ENCODE measurements at regions not wholly inside any gene's neighbourhood (a gene's known extent, or its start where the extent isn't known, plus 50 kb on each side); places are given as distances from the start of the nearest gene placed in this dataset.
"Not testable (repeated sequence)": the region's sequence is repeated elsewhere in the genome, so short reads cannot be mapped to it uniquely, and the experiment has no call there.

DNA sequence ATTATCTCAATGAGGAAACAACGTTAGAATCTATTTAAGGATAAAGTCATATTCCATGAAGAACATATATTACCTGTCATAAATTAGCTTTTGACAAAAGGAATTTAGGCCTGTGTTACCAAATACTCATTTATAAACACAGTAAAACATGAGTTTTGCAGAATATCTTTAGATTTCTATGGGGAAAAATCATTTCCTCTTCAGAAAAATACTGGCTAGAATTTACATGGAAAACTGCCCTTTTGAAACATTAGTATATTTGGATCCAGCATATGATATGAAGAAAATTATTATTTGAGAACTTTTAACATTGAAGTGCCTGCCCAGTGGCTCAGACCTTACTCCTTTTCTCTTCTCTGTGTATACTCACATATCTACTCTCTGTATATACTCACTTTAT lies 131.4 kb upstream of the NEIL3 start:
- DNase-seq (ENCODE audit: low read depth in 1 of 2, low spot score in 1 of 2), result no peak

DNA sequence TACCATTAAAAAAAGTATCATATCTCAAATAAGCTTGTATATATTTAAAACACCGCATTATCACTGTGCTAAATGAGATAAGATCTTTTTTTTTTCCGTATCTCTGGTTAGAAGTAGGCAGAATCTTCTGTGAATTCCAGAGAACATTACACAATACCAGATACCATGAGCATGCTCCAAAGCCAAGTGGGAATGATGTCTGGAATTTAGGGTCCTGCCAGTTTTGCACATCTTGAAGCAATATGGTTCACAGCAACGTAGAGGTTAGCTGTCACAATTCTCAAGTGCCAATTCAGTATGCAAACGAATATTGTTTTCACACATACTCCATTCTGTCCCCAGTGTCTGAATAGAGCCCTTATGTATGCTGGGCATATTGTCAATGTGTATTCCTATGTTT lies 127.5 kb upstream of the NEIL3 start:
- DNase-seq (ENCODE audit: low read depth in 1 of 2, low spot score in 1 of 2), result no peak

DNA sequence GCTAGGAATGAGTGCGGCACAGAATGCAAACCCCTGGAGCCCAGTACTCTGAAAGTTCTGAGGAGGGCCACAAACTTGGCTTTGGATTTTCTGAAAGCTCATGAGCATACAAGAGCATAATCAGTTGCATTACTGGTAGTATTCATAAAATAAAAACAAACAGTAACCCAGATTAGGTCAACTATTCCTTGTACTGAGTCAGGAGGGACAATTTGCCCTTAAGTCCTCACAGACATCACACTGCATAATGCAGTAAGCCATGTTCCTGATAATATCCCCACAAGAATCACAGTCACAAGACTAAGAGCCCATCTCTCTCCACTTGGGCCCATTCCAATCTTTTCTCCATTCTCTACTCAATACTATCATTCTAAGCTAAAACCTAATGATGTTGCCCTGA lies 126.9 kb upstream of the NEIL3 start:
- no peak for DNase-seq (ENCODE audit: low read depth in 1 of 2, low spot score in 1 of 2)

DNA sequence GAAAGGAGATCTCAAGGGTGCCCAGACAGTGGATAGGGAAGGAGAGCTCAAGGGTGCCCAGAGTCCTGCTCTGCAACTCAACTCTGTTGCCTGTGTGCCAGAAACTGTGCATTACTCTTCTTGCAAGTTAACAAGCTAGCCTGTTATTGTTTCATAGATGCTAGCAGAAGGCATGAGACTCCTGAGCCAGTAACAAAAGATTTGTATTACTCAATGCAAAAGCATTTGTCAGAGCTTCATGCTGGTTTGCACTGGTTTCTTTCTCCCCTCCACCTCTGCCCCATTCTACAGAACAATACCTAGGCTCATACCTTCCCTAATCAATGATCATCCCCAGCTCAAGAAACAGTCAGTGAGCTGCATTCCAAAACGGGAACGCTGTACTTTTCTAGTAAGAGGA lies 124.5 kb upstream of the NEIL3 start:
- DNase-seq (ENCODE audit: low read depth in 1 of 2, low spot score in 1 of 2), result no peak

DNA sequence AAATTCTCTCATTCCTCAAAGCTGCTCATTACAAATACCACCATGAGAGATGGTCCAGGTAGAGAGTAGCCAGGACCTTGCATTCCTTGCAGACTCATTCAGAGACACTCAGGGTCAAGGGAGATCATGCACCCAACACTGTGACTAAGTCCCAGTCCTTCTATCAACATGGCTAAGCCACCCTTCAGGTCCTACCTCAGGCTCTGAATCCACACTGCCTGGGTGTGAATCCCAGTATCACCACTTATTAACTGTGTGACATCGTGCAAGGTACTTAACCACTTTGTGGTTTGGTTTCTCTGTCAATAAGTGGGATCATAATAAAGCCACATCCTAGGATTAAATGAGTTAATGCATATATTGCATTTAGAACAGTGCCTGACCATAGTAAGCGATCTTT lies 124.1 kb upstream of the NEIL3 start:
- no peak for DNase-seq (ENCODE audit: low read depth in 1 of 2, low spot score in 1 of 2)

DNA sequence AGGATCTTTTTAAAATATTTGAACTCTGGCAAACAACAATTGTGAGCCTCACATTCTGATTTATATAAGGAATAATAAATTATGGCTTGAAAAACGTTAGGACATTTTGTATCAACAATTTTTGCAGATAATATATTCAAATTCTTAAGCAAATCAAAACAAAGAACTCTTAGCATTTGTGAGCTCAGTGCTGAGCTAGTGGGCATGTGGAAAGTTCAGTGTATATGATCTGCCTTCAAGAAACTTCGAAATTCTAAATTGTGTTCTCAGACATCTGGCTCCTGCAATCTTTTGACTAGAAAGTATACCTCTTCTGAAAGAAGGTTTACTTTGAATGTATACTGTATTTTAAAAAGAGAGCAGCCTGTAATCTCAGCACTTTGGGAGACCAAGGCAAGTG lies 122.3 kb upstream of the NEIL3 start:
- DNase-seq (ENCODE audit: low read depth in 1 of 2, low spot score in 1 of 2), result no peak

DNA sequence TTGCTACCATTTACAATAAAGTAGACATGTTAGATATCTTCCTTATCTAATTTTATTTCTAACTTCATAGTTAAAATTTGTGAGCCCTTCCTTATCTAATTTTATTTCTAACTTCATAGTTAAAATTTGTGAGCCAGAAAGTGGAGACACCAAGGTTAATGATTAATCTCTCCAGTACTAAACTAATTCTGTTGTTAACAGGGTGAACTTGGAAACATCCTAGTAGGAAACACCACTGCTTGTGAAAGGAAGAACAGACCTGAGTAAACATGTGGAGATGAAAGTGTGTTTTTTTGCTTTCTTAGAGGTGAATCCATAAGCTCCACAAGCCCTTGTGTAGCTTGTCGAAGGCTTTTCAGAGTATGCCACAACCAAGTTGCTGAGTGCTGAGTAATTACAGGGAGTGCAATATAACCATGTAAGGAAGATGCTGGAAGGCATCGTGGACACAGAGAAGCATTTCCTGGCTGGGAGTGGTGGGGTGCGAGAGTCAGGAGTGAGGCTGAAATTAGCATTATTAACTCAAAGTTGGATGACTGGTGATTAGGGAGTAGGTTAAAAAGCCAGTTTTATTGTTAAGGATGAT lies 118.6 kb upstream of the NEIL3 start:
- DNase-seq (ENCODE audit: low read depth in 1 of 2, low spot score in 1 of 2), result no peak

DNA sequence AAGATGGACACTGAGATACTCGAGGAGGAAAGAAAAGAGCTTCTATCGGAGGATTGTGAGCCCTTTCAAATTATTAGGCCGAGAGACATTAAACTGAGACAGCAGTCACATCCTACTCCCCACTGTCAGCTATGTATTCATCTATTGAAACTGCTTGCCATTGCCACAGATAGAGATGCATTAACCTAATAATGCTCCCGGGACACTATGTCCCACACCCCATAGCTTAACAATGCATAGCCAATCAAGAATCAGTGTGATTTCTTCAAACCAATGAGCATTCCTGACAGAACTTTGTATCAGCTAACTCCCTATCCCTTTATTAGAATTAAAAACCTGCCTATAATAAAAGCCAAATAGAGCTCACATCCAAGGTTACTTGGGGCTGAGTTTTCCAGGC lies 118.1 kb upstream of the NEIL3 start:
- DNase-seq (ENCODE audit: low read depth in 1 of 2, low spot score in 1 of 2), result no peak

DNA sequence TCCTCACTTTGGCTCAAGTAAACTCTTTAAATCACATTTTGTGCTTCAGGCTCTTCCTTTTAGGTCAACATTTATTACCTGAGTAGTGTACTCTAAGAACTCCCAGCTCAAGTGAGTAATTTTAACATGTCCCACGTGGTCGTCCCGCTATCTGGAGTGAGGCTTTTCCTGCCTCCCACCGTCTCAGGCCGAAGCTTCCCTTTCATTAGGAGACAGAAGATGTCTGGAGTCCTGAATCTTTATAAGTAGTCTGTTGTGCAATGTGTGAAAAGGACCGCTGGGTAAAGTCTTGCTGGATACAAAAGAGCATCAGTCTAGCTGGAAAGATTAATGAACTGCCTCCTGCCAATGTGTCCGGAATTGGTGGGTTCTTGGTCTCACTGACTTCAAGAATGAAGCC lies 117.7 kb upstream of the NEIL3 start:
- no peak for DNase-seq (ENCODE audit: low read depth in 1 of 2, low spot score in 1 of 2)

DNA sequence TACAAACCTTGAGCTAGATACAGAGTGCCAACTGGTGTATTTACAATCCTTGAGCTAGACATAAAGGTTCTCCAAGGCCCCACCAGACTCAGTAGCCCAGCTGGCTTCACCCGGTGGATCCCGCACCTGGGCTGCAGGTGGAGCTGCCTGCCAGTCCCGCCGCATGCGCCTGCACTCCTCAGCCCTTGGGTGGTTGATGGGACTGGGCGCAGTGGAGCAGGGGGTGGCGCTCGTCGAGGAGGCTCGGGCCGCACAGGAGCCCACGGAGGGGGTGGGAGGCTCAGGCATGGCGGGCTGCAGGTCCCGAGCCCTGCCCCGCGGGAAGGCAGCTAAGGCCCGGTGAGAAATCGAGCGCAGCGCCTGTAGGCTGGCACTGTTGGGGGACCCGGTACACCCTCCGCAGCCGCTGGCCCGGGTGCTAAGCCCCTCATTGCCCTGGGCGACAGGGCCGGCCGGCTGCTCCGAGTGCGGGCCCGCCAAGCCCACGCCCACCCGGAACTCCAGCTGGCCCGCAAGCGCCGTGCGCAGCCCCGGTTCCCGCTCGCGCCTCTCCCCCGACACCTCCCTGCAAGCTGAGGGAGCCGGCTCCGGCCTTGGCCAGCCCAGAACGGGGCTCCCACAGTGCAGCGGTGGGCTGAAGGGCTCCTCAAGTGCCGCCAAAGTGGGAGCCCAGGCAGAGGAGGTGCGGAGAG lies 116.5 kb upstream of the NEIL3 start:
- not testable (repeated sequence) for DNase-seq (ENCODE audit: low read depth in 1 of 2, low spot score in 1 of 2)

DNA sequence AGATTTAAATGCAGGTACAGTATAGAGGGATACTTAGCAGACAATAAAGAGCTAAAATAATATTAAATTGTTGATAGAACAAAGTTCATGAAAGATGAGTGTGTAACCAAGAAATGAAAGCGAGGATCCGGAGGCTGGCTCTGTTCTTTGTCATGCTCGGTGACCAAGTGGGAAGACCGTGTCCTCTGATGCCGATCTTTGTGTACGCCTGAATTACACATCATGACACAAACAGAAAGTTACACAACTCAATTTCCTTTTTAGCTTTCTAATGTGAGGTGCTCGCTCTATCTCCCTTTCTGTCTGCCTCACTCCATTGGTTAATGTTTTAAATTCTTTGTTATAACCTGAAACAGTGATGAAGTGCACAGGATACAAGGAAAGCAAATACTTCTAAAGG lies 114.8 kb upstream of the NEIL3 start:
- DNase-seq (ENCODE audit: low read depth in 1 of 2, low spot score in 1 of 2), result no peak

DNA sequence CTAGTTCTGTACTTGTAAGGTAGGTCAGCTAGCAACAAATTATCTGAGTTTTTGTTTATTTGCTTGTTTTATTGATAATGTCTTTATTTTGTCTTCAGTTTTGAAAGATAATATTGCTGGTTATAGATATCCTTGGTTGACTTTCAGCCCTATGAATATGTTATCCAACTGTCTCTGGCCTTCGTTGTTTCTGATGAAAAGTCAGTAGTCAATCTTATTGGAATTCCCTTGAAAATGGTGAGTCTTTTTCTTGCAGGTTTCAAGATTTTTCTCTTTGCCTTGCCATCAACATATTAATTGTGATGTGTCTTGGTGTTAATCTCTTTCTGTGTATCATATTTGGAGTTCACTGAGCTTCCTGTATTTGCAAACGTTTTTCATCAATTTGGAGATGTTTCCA lies 113.1 kb upstream of the NEIL3 start:
- DNase-seq (ENCODE audit: low read depth in 1 of 2, low spot score in 1 of 2), result no peak

DNA sequence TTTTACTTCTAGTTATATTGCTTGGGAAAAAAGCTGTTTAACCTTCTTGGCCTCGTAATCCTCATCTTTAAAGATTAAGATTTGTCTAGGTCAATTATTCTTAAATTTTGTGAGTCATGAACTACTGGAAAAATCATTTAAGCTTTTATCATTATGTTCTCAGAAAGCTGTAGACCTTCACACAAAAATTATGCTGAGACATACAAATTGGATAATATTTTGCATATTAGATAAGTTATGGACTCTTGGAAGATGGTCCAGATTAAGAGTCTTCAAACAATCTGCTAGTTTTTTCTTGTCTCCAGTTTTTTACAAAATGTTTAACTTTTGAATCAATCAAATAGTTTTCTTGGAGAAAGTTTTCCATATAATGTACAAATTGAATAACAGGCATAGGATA lies 108.1 kb upstream of the NEIL3 start:
- no peak for DNase-seq (ENCODE audit: low read depth in 1 of 2, low spot score in 1 of 2)

DNA sequence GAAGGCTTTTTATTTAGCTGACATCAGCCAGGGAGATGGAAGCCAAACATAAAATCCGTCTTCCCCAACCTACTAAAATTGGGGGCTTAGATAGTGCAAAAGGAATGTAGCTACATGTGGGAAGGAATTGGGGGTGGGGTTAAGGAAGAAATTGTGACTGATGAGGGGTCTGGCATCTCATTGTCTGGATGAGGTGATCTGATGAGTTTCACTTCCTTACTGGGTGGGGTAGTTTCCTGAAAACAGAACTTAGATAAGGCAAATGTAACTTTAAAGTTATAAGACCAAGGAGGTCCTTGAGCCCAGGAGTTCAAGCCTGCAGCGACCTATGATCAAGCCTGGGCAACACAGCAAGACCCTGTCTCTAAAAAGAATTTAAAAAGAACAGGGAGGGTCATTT lies 105.5 kb upstream of the NEIL3 start:
- no peak for DNase-seq (ENCODE audit: low read depth in 1 of 2, low spot score in 1 of 2)

DNA sequence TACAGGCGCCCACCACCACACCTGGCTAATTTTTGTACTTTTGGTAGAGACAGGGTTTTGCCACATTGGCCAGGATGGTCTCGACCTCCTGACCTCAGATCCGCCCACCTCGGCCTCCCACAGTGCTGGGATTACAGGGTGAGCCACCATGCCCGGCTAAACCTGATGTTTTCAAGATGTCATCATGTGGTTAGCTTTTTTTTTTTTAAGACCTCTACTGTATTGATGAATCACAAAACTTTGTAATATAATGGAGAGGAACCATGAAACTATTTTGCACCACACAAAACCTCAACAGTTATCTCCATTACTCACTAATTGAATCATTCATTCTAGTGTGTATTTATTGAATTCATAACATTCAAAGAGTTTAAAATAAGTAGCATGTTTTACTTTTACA lies 94.7 kb upstream of the NEIL3 start:
- no peak for DNase-seq (ENCODE audit: low read depth in 1 of 2, low spot score in 1 of 2)

DNA sequence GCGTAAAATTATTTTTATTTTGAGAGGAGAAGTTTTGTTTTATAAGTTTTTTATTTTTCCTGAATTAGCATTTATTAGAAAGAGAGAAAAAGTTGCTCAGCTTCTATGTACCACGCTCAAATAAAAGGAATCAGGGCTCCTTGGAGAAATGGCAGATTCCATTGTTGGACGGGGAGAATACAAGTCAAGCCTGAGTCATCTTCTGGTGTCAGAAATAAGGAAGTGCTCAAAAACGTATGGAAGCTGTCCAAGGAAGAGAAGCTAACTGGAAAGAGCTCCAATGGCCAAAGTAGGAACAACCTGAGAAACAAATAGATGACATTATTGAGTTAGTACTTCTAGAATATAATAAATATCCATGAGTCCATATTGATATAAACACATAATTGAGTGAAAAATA lies 89.3 kb upstream of the NEIL3 start:
- no peak for DNase-seq (ENCODE audit: low read depth in 1 of 2, low spot score in 1 of 2)

DNA sequence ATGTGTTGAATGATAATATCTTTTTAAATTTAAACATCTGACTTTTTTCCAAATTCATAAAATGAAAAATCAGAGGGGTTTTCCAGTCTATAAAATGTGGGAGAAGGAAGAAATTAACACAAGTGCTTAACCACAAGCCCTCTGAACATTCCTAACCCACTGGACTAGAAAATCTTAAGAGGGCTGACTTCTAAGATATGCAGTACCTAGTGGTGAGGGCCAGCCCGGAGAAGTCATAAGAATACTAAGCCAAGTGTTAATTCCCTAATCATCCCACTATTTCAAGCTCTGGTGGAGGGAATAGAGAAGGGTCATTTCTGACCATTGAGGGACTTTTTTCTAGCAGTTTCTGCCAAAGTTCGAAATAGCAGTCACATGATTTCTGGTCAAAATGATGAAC lies 86.9 kb upstream of the NEIL3 start:
- no peak for DNase-seq (ENCODE audit: low read depth in 1 of 2, low spot score in 1 of 2)

DNA sequence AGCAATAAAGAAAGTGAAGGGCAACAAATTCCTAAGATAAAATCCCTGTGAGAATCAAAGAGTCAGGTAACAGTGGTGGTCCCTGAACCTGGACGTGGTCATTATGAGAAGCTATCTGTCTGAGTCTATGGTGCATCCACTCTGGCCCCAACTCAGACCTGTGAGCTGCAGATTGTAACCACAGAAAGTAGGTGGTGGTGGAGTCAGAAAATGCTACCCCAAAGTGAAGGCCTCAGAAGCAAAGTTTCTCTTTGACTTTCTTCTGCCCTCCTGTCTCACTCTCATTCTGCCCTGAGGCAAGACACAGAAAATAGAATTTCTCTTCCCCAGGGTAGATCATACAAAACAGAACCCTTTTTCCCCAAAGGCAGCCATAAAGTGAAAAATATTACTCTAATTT lies 84.1 kb upstream of the NEIL3 start:
- no peak for DNase-seq (ENCODE audit: low read depth in 1 of 2, low spot score in 1 of 2)

DNA sequence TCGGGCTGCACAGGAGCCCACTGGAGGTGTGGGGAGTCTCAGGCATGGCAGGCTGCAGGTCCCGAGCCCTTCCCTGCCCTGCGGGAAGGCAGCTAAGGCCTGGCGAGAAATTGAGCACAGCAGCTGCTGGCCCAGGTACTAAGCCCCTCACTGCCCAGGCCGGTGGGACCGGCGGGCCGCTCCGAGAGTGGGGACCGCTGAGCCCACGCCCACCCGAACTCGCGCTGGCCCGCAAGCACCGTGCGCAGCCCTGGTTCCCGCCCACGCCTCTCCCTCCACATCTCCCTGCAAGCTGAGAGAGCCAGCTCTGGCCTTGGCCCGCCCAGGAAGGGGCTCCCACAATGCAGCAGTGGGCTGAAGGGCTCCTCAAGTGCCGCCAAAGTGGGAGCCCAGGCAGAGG lies 82.0 kb upstream of the NEIL3 start:
- no peak for DNase-seq (ENCODE audit: low read depth in 1 of 2, low spot score in 1 of 2)

DNA sequence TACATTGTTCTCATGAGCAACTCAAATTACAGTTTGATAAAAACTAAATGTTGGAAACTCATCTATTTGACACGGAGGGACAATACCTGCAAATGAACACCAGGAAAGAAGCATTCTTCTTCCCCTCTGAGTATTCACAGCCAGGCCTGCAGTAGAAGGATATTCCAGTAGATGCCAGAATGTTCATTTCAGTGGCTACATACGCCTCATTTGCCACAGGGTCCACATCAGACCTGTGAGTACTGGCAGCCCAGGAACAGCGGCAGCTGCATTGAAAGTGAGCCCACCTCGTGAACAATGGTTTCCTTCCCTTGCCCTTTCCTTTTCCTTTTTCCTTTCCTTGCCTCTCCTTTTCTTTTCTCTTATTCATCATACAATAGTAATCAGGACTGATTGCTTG lies 81.1 kb upstream of the NEIL3 start:
- DNase-seq (ENCODE audit: low read depth in 1 of 2, low spot score in 1 of 2), result no peak

DNA sequence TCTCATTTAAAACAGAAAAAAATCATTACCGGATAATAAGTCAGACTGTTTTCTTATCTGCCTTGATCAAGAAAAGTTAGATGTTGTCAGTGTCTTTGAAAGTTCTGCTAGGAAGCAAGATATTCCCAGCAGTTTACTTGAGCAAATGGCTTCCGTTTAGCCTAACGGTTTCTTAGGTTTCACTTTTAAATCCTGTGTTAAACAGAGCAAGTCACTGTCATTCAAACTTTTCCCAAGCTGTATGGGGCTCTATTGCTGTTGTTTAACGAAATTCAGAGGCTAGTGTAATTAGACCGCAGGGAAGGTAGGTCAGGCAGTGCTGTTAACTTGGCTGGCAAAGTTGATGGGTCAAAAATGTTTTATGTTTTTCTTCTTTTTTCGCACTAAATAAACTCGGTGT lies 80.3 kb upstream of the NEIL3 start:
- no peak for DNase-seq (ENCODE audit: low read depth in 1 of 2, low spot score in 1 of 2)

DNA sequence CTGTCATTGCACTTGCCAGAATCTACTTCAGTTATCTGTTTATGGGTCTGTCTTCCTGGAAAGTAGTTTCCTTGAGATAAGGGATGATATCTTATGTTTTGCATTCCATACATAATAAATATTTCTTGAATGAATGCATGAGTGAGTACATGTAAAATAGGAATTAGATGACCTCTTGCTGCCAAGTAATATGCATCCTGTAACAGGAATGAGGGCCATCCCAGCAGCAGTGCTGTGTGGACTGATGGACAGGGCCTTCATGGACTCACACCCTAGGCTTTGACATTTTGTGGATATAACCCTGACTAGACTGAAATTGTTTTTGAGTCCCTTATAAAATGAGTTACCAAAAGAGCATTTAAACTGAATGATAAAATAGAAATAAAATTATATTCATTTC lies 77.2 kb upstream of the NEIL3 start:
- DNase-seq (ENCODE audit: low read depth in 1 of 2, low spot score in 1 of 2), result no peak

DNA sequence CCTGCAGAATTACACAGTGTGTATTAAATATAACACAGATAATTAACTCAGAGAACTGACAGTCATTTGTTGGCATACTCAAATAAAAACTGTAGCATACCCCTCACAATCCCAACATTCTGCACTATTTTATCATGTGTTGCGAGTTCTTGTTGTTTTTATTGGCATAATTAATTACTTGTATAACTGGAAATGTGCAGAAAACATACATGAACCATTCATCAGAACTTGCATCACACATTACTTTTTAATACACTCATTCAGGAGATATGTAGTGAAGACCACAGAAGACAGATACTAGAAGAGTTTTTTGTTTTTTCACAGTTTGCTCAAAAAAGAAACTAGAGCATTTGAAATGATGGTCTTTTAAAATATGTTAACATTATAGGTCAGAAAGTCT lies 74.6 kb upstream of the NEIL3 start:
- DNase-seq (ENCODE audit: low read depth in 1 of 2, low spot score in 1 of 2), result no peak

DNA sequence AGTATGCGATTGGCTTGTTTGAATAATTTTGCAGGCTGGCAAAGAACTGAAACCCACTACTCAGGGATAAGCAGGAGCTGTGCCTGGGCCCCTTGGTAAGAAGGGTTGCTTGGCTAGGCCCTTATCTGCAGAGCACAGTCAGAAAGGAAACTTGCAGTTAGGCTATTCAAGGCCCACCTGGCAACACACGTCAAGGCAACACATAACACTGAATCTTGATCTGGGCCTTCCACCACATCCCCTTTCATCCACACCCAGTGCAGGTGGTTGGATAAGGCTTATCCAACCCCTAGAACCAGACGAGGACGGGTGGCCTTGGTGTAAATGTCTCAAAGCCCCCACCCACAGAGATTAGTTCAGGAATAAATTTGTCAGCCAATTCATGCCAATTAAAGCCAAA lies 72.8 kb upstream of the NEIL3 start:
- no peak for DNase-seq (ENCODE audit: low read depth in 1 of 2, low spot score in 1 of 2)

Measured in stimulated activated CD4-positive, alpha-beta T cell treated with anti-CD3 and anti-CD28 coated beads, Interleukin-15, amount 100 ng/mL, for 1 hour (primary cell).